NCI-H748 (cell line): ENCODE measurements at regions not wholly inside any gene's neighbourhood (a gene's known extent, or its start where the extent isn't known, plus 50 kb on each side); places are given as distances from the start of the nearest gene placed in this dataset.

ENCODE experiments used
- DNase-seq: peaks from one replicate; lab custom pipeline; 2025; ENCODE audit not compliant: unreplicated experiment; lab: John Stamatoyannopoulos, UW

DNA sequence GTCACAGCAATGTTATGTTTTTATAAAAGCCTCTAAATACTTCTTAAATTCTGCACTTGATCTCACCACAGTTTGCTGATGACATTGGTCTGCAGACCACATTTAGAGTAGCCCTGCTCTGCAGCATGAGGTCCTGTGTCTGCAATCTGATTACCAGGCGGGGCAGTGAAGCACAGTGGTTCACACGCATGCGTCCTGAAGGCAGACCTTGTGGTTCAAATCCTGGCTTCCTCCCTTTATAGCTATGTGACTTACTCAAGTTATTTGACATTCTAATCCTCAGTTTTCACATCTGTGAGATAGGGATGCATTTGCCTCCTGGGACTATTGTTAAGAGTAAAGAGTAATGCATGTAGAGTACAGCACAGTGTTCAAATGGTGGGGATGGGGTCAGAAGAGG lies 50.3 kb downstream of the BMAL2 start:
- DNase-seq = no peak

DNA sequence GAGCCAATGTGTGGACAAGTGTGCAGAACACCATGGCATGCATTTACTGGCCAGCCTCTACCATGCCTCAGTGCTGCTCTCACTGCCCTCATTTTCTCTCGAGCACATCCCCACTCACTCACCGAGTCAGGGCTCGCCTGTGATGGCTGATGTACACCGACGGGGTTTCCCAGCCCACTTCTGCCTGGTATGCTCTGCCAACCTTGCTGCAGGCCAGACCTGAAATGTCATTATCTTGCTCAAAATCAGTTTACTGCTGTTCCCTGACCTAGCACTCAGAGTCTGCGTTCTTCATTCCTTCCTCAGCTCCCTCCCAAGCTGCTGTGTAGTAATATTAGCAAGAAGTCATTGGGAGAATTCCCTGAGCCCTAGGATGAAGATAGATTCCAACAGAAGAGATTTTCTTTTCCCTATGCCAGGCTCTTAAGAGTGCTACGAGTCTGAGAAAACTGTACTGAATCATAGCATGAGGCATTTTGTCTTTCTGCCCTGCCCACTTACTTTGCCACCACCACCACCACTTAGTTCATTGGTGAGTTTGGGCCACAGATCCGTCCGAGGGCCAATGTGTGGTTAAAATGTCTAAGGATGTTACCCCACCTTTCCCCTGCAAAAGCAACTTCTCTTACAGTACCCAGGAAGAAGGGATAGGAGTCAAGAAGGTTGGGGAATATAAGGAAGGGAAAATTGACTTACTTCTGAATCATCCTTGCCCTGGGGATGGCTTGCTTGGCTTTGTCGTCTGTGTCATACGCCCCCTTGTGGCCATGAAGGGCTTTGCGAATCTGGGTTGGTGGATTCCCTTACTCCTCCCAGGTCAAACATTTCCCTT lies 51.0 kb downstream of the BMAL2 start:
- DNase-seq = peak; percentile 47

DNA sequence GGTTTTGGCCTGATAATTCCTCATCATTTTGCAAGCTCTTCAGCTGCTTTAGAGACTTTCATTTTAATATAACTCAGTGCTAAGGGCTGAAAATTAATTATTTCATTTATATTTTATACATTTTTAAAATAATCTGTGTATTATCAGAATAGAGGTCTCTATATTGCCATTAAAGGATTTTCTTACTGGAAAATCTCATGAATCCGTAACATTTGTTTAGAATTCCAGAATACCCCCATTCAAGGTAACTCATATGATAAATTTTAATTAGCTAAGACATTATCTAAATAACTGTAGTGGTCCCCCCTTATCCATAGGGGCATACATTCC lies 51.6 kb downstream of the BMAL2 start:
- DNase-seq = no peak

- no peak for DNase-seq
Measured at GRCh38 chr12:27385766-27386564, 53.3 kb downstream of the BMAL2 start.

DNA sequence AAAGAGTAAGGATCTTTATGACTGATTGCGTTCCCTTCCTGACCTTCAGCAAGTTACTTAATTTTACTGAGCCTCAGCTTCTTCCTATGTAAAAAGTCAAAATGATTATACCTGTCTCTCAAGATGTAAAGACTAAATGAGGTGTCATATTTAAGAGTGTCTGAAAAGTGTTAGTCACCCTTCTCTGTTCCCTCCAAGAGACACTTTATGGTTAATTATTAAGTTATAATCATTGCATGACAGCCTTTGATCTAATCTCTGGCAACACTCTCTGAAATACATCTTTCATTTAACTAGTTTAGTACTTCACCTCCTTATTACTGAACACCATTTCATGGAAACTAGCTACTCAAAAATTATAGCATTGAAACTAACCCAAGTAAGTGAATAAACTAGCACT lies 54.8 kb downstream of the BMAL2 start:
- no peak for DNase-seq

- no peak for DNase-seq
Measured at GRCh38 chr12:27388650-27389049, 56.0 kb downstream of the BMAL2 start.

- no peak for DNase-seq
Measured at GRCh38 chr12:27394676-27395075, 51.9 kb upstream of the SMCO2 start.

GRCh38 chr12:27396216-27396815 lies 50.2 kb upstream of the SMCO2 start:
- no peak for DNase-seq
